HCT116 (cell line): ENCODE measurements at regions not wholly inside any gene's neighbourhood (a gene's known extent, or its start where the extent isn't known, plus 50 kb on each side); places are given as distances from the start of the nearest gene placed in this dataset.

Experiments
- ATAC-seq: fragments of 200-7000 bp; cut with Tn5 transposase; 2 replicates; pipeline ENCODE4 v1.9.1; 2020; ENCODE audit warnings: mild to moderate bottlenecking, moderate library complexity
- BruUV-seq: library from RNA; stranded (reverse); fragments of 400-500 nt; replicated peaks from 2 replicates; lab custom pipeline; 2021; lab: Mats Ljungman, UMichigan
- CTCF ChIA-PET: fragments of 300-600 bp; sonication (Branson Sonifier 250); formaldehyde crosslinking; loops from one replicate; lab custom pipeline; 2021; ENCODE audit warnings: antibody characterized with exemption; lab: Charles Lee
- POLR2A ChIA-PET: fragments of 300-600, 350-600 bp; sonication (Branson Sonifier 250); formaldehyde crosslinking; loops from one replicate; lab custom pipeline; 2021; ENCODE audit warnings: antibody characterized with exemption; lab: Charles Lee
- RAD21 ChIA-PET, 2 experiments: fragments of 300-600 bp; sonication (Branson Sonifier 250); formaldehyde crosslinking; loops; one replicate each; lab custom pipeline; 2023; ENCODE audit warnings: low total read pairs in 2 of 2; ENCODE audit not compliant: uncharacterized antibody in 2 of 2, unreplicated experiment in 2 of 2, low non-redundant PET in 1 of 2; lab: Charles Lee
- DNase-seq: peaks from one replicate; pipeline ENCODE4 v3.0.0-alpha.2; 2010; ENCODE audit warnings: low read depth, low spot score
- H2AFZ ChIP-seq: fragments of 200-600 bp; shearing (Covaris generic), sonication (generic); 2 replicates; pipeline ENCODE4 v1.6.1; 2017; ENCODE audit warnings: low read depth, mixed run types, mixed read lengths, antibody characterized with exemption, low read length; ENCODE audit not compliant: poor library complexity, severe bottlenecking
- H3K27ac ChIP-seq: 2 replicates; pipeline ENCODE4 v1.5.1; 2012; ENCODE audit warnings: low read depth, low read length
- H3K27me3 ChIP-seq: fragments of 200-600 bp; sonication (generic); 2 replicates; pipeline ENCODE4 v1.6.1; 2016; ENCODE audit warnings: mixed run types, low read length, mixed read lengths; ENCODE audit not compliant: insufficient read depth
- H3K36me3 ChIP-seq, 2 experiments: fragments of 200-500 bp in 1 of 2; fragments of 200-600 bp in 1 of 2; sonication (Bioruptor generic) in 1 of 2; sonication (generic) in 1 of 2; 2 replicates each; pipeline versions ENCODE4 v1.5.1 to v1.6.1; 2014 to 2016; ENCODE audit warnings: low read length in 2 of 2, inconsistent platforms in 1 of 2, mixed read lengths in 1 of 2, mixed run types in 1 of 2; ENCODE audit not compliant: insufficient read depth in 2 of 2, control insufficient read depth in 1 of 2
- H3K4me1 ChIP-seq, 2 experiments: fragments of 200-600 bp in 1 of 2; sonication (generic) in 1 of 2; 2 replicates each; pipeline versions ENCODE4 v1.5.1 to v1.6.1; 2012 to 2017; ENCODE audit warnings: low read length in 2 of 2, inconsistent platforms in 1 of 2, mild to moderate bottlenecking in 1 of 2, mixed read lengths in 1 of 2, mixed run types in 1 of 2, moderate library complexity in 1 of 2; ENCODE audit not compliant: insufficient read depth in 2 of 2, control insufficient read depth in 1 of 2
- H3K4me2 ChIP-seq: fragments of 200-600 bp; sonication (generic); 2 replicates; pipeline ENCODE4 v1.6.1; 2017; ENCODE audit warnings: mixed run types, low read length, mixed read lengths
- H3K4me3 ChIP-seq, 2 experiments: fragments of 200-600 bp in 1 of 2; sonication (generic) in 1 of 2; replicated peaks in 1 of 2; 2 replicates each; pipeline ENCODE4 v1.5.1; 2011 to 2016; ENCODE audit warnings: low read length in 2 of 2, control low read depth in 1 of 2, low read depth in 1 of 2, mild to moderate bottlenecking in 1 of 2, mixed read lengths in 1 of 2, mixed run types in 1 of 2
- H3K79me2 ChIP-seq: fragments of 200-600 bp; sonication (generic); 2 replicates; pipeline ENCODE4 v1.6.1; 2017; ENCODE audit warnings: mild to moderate bottlenecking, mixed run types, low read length, moderate library complexity, mixed read lengths; ENCODE audit not compliant: insufficient read depth
- H3K9ac ChIP-seq: fragments of 200-600 bp; sonication (generic); 2 replicates; pipeline ENCODE4 v1.6.1; 2016; ENCODE audit warnings: low read length, mixed read lengths
- H3K9me2 ChIP-seq: fragments of 200-600 bp; sonication (generic), shearing (Covaris generic); 2 replicates; pipeline ENCODE4 v1.6.1; 2017; ENCODE audit warnings: mixed run types, mild to moderate bottlenecking, moderate library complexity; ENCODE audit not compliant: insufficient read depth
- H3K9me3 ChIP-seq, 2 experiments: fragments of 200-500 bp in 1 of 2; fragments of 200-600 bp in 1 of 2; sonication (Bioruptor generic) in 1 of 2; sonication (generic) in 1 of 2; 2 replicates each; pipeline ENCODE4 v1.6.1; 2014 to 2017; ENCODE audit warnings: low read length in 2 of 2, mixed read lengths in 2 of 2, inconsistent platforms in 1 of 2, low read depth in 1 of 2, mild to moderate bottlenecking in 1 of 2, mixed run types in 1 of 2, moderate library complexity in 1 of 2; ENCODE audit not compliant: control insufficient read depth in 1 of 2, insufficient read depth in 1 of 2
- H4K20me1 ChIP-seq: fragments of 200-600 bp; sonication (generic), shearing (Covaris generic); 2 replicates; pipeline ENCODE4 v1.6.1; 2017; ENCODE audit warnings: mixed run types, mild to moderate bottlenecking, moderate library complexity; ENCODE audit not compliant: insufficient read depth
- ATF3 ChIP-seq: IDR thresholded peaks from 2 replicates; pipeline ENCODE4 v1.6.1; 2012
- CEBPB ChIP-seq: IDR thresholded peaks from 2 replicates; pipeline ENCODE4 v1.6.1; 2012; ENCODE audit warnings: low read depth
- EGR1 ChIP-seq: IDR thresholded peaks from 2 replicates; pipeline ENCODE4 v1.6.1; 2012; ENCODE audit warnings: low read depth
- EZH2phosphoT487 ChIP-seq: fragments of 200-600 bp; IDR thresholded peaks from 2 replicates; pipeline ENCODE4 v1.6.1; 2018; ENCODE audit warnings: antibody characterized with exemption, borderline replicate concordance
- MAX ChIP-seq: IDR thresholded peaks from 2 replicates; pipeline ENCODE4 v1.6.1; 2012
- POLR2AphosphoS5 ChIP-seq: IDR thresholded peaks from 2 replicates; pipeline ENCODE4 v1.6.1; 2011; ENCODE audit warnings: mild to moderate bottlenecking, low read depth, low read length, moderate library complexity
- RAD21 ChIP-seq: IDR thresholded peaks from 2 replicates; pipeline ENCODE4 v1.6.1; 2012; ENCODE audit warnings: low read depth, mild to moderate bottlenecking
- REST ChIP-seq: IDR thresholded peaks from 2 replicates; pipeline ENCODE4 v1.6.1; 2012; ENCODE audit warnings: low read depth
- SIN3A ChIP-seq: IDR thresholded peaks from 2 replicates; pipeline ENCODE4 v1.6.1; 2012; ENCODE audit warnings: low read depth
- SRF ChIP-seq: IDR thresholded peaks from 2 replicates; pipeline ENCODE4 v1.6.1; 2012; ENCODE audit warnings: low read depth
- TCF7L2 ChIP-seq: IDR thresholded peaks from 2 replicates; pipeline ENCODE4 v1.7.0; 2011; ENCODE audit warnings: borderline replicate concordance, inconsistent platforms; ENCODE audit not compliant: insufficient read depth, insufficient read length; ENCODE audit errors: extremely low read depth
- ZBTB33 ChIP-seq: IDR thresholded peaks from 2 replicates; pipeline ENCODE4 v1.6.1; 2011; ENCODE audit warnings: mild to moderate bottlenecking, low read length, moderate library complexity; ENCODE audit not compliant: insufficient replicate concordance; ENCODE audit errors: extremely low read depth
- ZFX ChIP-seq: fragments of 450-650 bp; IDR thresholded peaks from 2 replicates; pipeline ENCODE4 v1.6.1; 2017
- intact Hi-C: fragments of 100-400 bp; cut with micrococcal nuclease; formaldehyde crosslinking; loops from 2 replicates; pipeline ENCODE4 v1.10.0; 2022

- Histone ChIP-seq H3K4me1 (no peaks in the 10 kb centered on the region), H3K36me3 (no peaks in the 10 kb centered on the region), H2AFZ (no peak overlapping the region), H3K9me3 (no peaks in the 10 kb centered on the region), H3K9ac (no peak overlapping the region), H3K79me2 (no peaks in the 10 kb centered on the region), H3K4me3 (no peak overlapping the region), H3K27ac (no peak overlapping the region), H4K20me1 (no peaks in the 10 kb centered on the region), H3K27me3 (peaks cover 9% of the 10 kb centered on the region; the same call in 1 of the 2 replicates), H3K9me2 (no peaks in the 10 kb centered on the region), H3K4me2 (no peak overlapping the region)
- DNase-seq, result no peak
- ChIA-PET CTCF (no interaction called here), RAD21 (no interaction called here), POLR2A (no interaction called here)
- ATAC-seq, result no peak
- BruUV-seq, result no TSS peak
- intact Hi-C loops, result no loop called here
- no peak for TF ChIP-seq EZH2phosphoT487
- TF ChIP-seq SIN3A, result no peak
- TF ChIP-seq ZBTB33, result no peak
- TF ChIP-seq MAX, result no peak
- TF ChIP-seq RAD21, result no peak
Observed at GRCh38 chr13:111912453-111912866, 154.5 kb upstream of the SOX1 start.

GRCh38 chr13:111912991-111913760 lies 153.8 kb upstream of the SOX1 start:
- Histone ChIP-seq H3K4me1 (no peaks in the 10 kb centered on the region), H3K9me2 (no peaks in the 10 kb centered on the region), H3K27ac (no peak overlapping the region), H3K4me2 (no peak overlapping the region), H3K27me3 (peaks cover 9% of the 10 kb centered on the region; the same call in 1 of the 2 replicates), H3K4me3 (no peak overlapping the region), H3K36me3 (no peaks in the 10 kb centered on the region), H4K20me1 (no peaks in the 10 kb centered on the region), H3K79me2 (no peaks in the 10 kb centered on the region), H3K9ac (no peak overlapping the region), H3K9me3 (no peaks in the 10 kb centered on the region), H2AFZ (no peak overlapping the region)
- DNase-seq, result no peak
- ChIA-PET POLR2A (no interaction called here), RAD21 (no interaction called here), CTCF (no interaction called here)
- no peak for ATAC-seq
- BruUV-seq, result no TSS peak
- intact Hi-C loops, result no loop called here
- TF ChIP-seq EZH2phosphoT487 (no peak), POLR2AphosphoS5 (no peak), SIN3A (no peak), CEBPB (no peak), REST (no peak), ZFX (no peak), ATF3 (no peak), SRF (no peak), EGR1 (no peak), TCF7L2 (no peak)
